ENCODE measurements at regions not wholly inside any gene's neighbourhood (a gene's known extent, or its start where the extent isn't known, plus 50 kb on each side); places are given as distances from the start of the nearest gene placed in this dataset.

DNA sequence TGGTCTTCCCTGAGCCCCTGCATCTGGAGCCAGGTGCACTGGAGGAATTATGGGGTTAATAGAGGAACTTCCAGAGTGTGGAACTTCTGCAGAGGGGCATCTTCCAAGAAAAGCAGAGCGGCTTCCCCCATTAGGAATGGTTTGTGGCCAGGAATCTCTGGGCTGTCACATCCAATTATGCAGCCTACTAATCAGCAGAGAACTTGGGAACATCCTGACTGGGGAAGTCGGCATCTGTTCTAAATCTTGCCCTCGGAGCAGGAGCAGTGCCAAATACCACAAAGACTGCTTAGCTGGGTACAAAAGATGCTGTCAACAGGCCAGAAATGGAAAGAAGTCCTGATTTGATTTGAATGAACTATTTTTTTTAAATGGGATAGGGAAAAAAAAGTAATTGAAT is 435.1 kb downstream of the ZNF536 start (continued):
- TF ChIP-seq, protein P1, sequence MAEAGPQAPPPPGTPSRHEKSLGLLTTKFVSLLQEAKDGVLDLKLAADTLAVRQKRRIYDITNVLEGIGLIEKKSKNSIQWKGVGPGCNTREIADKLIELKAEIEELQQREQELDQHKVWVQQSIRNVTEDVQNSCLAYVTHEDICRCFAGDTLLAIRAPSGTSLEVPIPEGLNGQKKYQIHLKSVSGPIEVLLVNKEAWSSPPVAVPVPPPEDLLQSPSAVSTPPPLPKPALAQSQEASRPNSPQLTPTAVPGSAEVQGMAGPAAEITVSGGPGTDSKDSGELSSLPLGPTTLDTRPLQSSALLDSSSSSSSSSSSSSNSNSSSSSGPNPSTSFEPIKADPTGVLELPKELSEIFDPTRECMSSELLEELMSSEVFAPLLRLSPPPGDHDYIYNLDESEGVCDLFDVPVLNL (CRISPR knock-in tag; IDR thresholded peaks at IDR 0.05; ENCODE audit: borderline replicate concordance, low read depth), result no peak
- TF ChIP-seq, protein P2, sequence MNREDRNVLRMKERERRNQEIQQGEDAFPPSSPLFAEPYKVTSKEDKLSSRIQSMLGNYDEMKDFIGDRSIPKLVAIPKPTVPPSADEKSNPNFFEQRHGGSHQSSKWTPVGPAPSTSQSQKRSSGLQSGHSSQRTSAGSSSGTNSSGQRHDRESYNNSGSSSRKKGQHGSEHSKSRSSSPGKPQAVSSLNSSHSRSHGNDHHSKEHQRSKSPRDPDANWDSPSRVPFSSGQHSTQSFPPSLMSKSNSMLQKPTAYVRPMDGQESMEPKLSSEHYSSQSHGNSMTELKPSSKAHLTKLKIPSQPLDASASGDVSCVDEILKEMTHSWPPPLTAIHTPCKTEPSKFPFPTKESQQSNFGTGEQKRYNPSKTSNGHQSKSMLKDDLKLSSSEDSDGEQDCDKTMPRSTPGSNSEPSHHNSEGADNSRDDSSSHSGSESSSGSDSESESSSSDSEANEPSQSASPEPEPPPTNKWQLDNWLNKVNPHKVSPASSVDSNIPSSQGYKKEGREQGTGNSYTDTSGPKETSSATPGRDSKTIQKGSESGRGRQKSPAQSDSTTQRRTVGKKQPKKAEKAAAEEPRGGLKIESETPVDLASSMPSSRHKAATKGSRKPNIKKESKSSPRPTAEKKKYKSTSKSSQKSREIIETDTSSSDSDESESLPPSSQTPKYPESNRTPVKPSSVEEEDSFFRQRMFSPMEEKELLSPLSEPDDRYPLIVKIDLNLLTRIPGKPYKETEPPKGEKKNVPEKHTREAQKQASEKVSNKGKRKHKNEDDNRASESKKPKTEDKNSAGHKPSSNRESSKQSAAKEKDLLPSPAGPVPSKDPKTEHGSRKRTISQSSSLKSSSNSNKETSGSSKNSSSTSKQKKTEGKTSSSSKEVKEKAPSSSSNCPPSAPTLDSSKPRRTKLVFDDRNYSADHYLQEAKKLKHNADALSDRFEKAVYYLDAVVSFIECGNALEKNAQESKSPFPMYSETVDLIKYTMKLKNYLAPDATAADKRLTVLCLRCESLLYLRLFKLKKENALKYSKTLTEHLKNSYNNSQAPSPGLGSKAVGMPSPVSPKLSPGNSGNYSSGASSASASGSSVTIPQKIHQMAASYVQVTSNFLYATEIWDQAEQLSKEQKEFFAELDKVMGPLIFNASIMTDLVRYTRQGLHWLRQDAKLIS (CRISPR knock-in tag; IDR thresholded peaks at IDR 0.05; ENCODE audit: borderline replicate concordance), result no peak

DNA sequence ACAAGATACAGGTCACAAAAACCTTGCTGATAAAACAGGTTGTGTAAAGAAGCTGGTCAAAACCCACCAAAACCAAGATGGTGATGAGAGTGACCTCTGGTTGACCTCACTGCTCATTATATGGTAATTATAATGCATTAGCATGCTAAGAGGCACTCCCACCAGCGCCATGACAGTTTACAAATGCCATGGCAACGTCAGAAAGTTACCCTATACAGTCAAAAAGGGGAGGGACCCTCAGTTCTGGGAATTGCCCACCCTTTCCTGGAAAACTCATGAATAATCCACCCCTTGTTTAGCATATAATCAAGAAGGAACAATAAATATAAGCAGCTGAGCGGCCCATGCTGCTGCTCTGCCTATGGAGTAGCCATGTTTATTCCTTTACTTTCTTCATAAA is 434.1 kb downstream of the ZNF536 start:
- Mint-ChIP-seq H3K36me3 (no peaks in the 10 kb centered on the region), H3K9me3 (peaks cover 26% of the 10 kb centered on the region), H3K4me3 (no peak overlapping the region), H3K4me1 (peaks cover 33% of the 10 kb centered on the region), H3K27me3 (ENCODE audit: low read depth) (no peaks in the 10 kb centered on the region), H3K27ac (no peak overlapping the region)
- CTCF ChIA-PET, result interaction anchor here (0.8 to 2.6 kb wide), 7 partner anchors 16 to 136 kb away, joined by 3 to 9 read pairs (median 4); no protein-coding TSS in a partner anchor
- POLR2A ChIA-PET, result no interaction called here
- DNase-seq (ENCODE audit: low spot score) (no peak), ATAC-seq (no peak)
- TF ChIP-seq, protein P3, sequence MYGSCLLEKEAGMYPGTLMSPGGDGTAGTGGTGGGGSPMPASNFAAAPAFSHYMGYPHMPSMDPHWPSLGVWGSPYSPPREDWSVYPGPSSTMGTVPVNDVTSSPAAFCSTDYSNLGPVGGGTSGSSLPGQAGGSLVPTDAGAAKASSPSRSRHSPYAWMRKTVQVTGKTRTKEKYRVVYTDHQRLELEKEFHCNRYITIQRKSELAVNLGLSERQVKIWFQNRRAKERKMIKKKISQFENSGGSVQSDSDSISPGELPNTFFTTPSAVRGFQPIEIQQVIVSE (CRISPR knock-in tag; IDR thresholded peaks at IDR 0.05; ENCODE audit: borderline replicate concordance), result no peak
- TF ChIP-seq, protein P4, sequence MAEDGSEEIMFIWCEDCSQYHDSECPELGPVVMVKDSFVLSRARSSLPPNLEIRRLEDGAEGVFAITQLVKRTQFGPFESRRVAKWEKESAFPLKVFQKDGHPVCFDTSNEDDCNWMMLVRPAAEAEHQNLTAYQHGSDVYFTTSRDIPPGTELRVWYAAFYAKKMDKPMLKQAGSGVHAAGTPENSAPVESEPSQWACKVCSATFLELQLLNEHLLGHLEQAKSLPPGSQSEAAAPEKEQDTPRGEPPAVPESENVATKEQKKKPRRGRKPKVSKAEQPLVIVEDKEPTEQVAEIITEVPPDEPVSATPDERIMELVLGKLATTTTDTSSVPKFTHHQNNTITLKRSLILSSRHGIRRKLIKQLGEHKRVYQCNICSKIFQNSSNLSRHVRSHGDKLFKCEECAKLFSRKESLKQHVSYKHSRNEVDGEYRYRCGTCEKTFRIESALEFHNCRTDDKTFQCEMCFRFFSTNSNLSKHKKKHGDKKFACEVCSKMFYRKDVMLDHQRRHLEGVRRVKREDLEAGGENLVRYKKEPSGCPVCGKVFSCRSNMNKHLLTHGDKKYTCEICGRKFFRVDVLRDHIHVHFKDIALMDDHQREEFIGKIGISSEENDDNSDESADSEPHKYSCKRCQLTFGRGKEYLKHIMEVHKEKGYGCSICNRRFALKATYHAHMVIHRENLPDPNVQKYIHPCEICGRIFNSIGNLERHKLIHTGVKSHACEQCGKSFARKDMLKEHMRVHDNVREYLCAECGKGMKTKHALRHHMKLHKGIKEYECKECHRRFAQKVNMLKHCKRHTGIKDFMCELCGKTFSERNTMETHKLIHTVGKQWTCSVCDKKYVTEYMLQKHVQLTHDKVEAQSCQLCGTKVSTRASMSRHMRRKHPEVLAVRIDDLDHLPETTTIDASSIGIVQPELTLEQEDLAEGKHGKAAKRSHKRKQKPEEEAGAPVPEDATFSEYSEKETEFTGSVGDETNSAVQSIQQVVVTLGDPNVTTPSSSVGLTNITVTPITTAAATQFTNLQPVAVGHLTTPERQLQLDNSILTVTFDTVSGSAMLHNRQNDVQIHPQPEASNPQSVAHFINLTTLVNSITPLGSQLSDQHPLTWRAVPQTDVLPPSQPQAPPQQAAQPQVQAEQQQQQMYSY (CRISPR knock-in tag; IDR thresholded peaks at IDR 0.05), result no peak
- TF ChIP-seq JUN (CRISPR knock-in tag; IDR thresholded peaks at IDR 0.05), result no peak
- TF ChIP-seq NFE2L1 (CRISPR knock-in tag; IDR thresholded peaks at IDR 0.05), result no peak
- TF ChIP-seq ARID4B (CRISPR knock-in tag; IDR thresholded peaks at IDR 0.05; ENCODE audit: borderline replicate concordance), result no peak
- no peak for TF ChIP-seq FOXP1 (CRISPR knock-in tag; IDR thresholded peaks at IDR 0.05; ENCODE audit: borderline replicate concordance)
- no peak for TF ChIP-seq CBFB (CRISPR knock-in tag; IDR thresholded peaks at IDR 0.05; ENCODE audit: low read depth)
- TF ChIP-seq ZNF416 (CRISPR knock-in tag; IDR thresholded peaks at IDR 0.05), result no peak
- TF ChIP-seq CREM (CRISPR knock-in tag; IDR thresholded peaks at IDR 0.05), result no peak
- TF ChIP-seq, protein P5, sequence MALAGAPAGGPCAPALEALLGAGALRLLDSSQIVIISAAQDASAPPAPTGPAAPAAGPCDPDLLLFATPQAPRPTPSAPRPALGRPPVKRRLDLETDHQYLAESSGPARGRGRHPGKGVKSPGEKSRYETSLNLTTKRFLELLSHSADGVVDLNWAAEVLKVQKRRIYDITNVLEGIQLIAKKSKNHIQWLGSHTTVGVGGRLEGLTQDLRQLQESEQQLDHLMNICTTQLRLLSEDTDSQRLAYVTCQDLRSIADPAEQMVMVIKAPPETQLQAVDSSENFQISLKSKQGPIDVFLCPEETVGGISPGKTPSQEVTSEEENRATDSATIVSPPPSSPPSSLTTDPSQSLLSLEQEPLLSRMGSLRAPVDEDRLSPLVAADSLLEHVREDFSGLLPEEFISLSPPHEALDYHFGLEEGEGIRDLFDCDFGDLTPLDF (CRISPR knock-in tag; IDR thresholded peaks at IDR 0.05), result no peak
- TF ChIP-seq, protein P6, sequence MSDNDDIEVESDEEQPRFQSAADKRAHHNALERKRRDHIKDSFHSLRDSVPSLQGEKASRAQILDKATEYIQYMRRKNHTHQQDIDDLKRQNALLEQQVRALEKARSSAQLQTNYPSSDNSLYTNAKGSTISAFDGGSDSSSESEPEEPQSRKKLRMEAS (CRISPR knock-in tag; IDR thresholded peaks at IDR 0.05), result no peak
- TF ChIP-seq EMX1 (CRISPR knock-in tag; IDR thresholded peaks at IDR 0.05), result no peak
- no peak for TF ChIP-seq CREB1 (CRISPR knock-in tag; IDR thresholded peaks at IDR 0.05)
- TF ChIP-seq, protein P7, sequence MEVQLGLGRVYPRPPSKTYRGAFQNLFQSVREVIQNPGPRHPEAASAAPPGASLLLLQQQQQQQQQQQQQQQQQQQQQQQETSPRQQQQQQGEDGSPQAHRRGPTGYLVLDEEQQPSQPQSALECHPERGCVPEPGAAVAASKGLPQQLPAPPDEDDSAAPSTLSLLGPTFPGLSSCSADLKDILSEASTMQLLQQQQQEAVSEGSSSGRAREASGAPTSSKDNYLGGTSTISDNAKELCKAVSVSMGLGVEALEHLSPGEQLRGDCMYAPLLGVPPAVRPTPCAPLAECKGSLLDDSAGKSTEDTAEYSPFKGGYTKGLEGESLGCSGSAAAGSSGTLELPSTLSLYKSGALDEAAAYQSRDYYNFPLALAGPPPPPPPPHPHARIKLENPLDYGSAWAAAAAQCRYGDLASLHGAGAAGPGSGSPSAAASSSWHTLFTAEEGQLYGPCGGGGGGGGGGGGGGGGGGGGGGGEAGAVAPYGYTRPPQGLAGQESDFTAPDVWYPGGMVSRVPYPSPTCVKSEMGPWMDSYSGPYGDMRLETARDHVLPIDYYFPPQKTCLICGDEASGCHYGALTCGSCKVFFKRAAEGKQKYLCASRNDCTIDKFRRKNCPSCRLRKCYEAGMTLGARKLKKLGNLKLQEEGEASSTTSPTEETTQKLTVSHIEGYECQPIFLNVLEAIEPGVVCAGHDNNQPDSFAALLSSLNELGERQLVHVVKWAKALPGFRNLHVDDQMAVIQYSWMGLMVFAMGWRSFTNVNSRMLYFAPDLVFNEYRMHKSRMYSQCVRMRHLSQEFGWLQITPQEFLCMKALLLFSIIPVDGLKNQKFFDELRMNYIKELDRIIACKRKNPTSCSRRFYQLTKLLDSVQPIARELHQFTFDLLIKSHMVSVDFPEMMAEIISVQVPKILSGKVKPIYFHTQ (CRISPR knock-in tag; IDR thresholded peaks at IDR 0.05), result no peak
- no peak for TF ChIP-seq SOX15 (CRISPR knock-in tag; IDR thresholded peaks at IDR 0.05)
- TF ChIP-seq SMAD4 (CRISPR knock-in tag; IDR thresholded peaks at IDR 0.05), result no peak
